ENCODE measurements at regions not wholly inside any gene's neighbourhood (a gene's known extent, or its start where the extent isn't known, plus 50 kb on each side); places are given as distances from the start of the nearest gene placed in this dataset.

DNA sequence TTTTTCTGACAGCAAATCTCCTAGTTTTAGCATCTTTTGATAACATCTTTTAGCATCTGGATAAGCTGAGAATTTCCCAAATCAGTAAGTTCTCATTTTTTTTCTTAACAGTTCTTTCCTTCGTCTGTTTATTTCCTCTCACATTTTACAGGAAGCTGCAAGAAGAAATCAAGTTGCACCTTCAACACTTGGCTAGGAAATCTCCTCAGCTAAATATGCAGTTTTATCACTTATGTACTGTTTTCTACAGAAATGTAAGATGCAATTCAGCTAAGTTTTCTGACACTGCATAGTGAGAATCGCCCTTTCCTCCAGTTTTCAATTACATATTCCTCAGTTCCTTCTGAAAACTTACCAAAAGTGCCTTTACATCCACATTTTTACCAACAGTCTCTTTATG, 59.0 kb upstream of the MSX2 start:
- no peak for DNase-seq

GRCh38 chr5:174667526-174667925, 56.9 kb upstream of the MSX2 start:
- DNase-seq: no peak

GRCh38 chr5:174668349-174668748, 56.0 kb upstream of the MSX2 start:
- DNase-seq: no peak
